ENCODE measurements at regions not wholly inside any gene's neighbourhood (a gene's known extent, or its start where the extent isn't known, plus 50 kb on each side); places are given as distances from the start of the nearest gene placed in this dataset.
"Not testable (repeated sequence)": the region's sequence is repeated elsewhere in the genome, so short reads cannot be mapped to it uniquely, and the experiment has no call there.

DNA sequence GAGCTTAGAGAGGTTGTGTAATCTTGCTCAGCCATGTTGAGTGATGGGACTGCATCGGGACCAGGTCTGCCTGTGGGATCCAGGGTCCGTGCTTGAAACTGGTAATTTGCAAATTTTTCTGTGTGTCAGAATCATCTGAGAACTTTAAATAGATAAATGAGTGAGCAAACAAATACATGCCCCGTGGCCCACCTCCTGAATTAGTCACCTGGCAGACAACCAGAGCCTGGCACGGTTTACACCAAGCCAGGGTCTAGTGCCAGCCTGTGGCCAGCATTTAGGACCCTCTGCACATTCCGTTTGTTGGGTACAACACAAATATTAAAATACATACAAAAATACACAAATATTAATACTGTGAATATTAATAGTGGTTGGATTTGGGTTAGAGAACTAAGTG lies 90.6 kb upstream of the STOX2 start:
- Histone ChIP-seq H3K4me1 (ENCODE audit: control insufficient read depth in 2 of 2, insufficient read depth in 1 of 2, low read depth in 1 of 2, low read length in 2 of 2) (no peaks in the 10 kb centered on the region), H4K8ac (ENCODE audit: low read depth, low read length) (no peak overlapping the region), H3K27me3 (ENCODE audit: control insufficient read depth in 3 of 3, insufficient read depth in 3 of 3, low read depth in 1 of 3, low read length in 3 of 3) (peaks cover 0 to 4% (median 0%) of the 10 kb centered on the region in 3 experiments), H3K9me3 (replicated peaks in 1 of 2; ENCODE audit: control insufficient read depth in 2 of 2, insufficient read depth in 1 of 2, low read depth in 1 of 2, low read length in 2 of 2) (no peaks in the 10 kb centered on the region), H3K18ac (ENCODE audit: low read length) (no peak overlapping the region), H3K9ac (ENCODE audit: low read depth, low read length, poor library complexity) (no peak overlapping the region), H3K4ac (ENCODE audit: low read length) (no peak overlapping the region), H2BK5ac (ENCODE audit: low read length) (no peak overlapping the region), H2BK15ac (ENCODE audit: low read length) (no peak overlapping the region), H3K36me3 (replicated peaks in 1 of 2; ENCODE audit: control insufficient read depth in 2 of 2, insufficient read depth in 2 of 2, low read length in 2 of 2) (no peaks in the 10 kb centered on the region), H2BK120ac (ENCODE audit: low read depth, low read length) (no peak overlapping the region), H2AK5ac (ENCODE audit: low read depth, low read length) (no peak overlapping the region), H2BK12ac (ENCODE audit: low read length) (no peak overlapping the region), H3K4me3 (ENCODE audit: low read length in 2 of 2) (no peak overlapping the region), H3K23ac (ENCODE audit: low read depth, low read length, poor library complexity) (no peak overlapping the region), H3K27ac (replicated peaks; ENCODE audit: low read length) (no peak overlapping the region), H3K14ac (ENCODE audit: low read length) (no peak overlapping the region), H4K91ac (ENCODE audit: low read depth, low read length, poor library complexity) (no peak overlapping the region), H3K79me1 (ENCODE audit: low read depth, low read length) (no peaks in the 10 kb centered on the region), H2AFZ (ENCODE audit: low read length) (no peak overlapping the region), H3K4me2 (ENCODE audit: insufficient read depth, low read length, poor library complexity, severe bottlenecking) (no peak overlapping the region)
- no peak for DNase-seq (ENCODE audit: low spot score)
- no CpG with 5 or more reads among the region's 5 CpGs for WGBS, 2 donors (ENCODE audit: extremely low coverage in 2 of 2, insufficient read length in 2 of 2, insufficient replicate concordance in 1 of 2)

DNA sequence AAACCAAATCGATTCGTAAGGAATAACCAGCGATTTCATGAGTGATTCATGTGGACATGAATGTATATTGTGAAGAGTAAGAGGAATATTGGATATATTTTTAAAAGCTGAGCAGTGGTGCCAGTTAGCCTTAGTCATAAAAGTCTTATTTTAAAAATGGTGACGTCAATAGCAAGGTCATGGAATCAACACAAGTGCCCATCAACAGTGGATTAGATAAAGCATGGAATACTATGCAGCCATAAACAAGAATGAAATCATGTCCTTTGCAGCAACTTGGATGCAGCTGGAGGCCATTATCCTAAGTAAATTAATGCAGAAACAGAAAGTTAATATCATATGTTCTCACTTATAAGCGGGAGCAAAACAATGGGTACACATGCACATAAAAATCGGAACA lies 89.0 kb upstream of the STOX2 start:
- Histone ChIP-seq H2BK120ac (ENCODE audit: low read depth, low read length) (no peak overlapping the region), H3K27ac (replicated peaks; ENCODE audit: low read length) (no peak overlapping the region), H3K9me3 (replicated peaks in 1 of 2; ENCODE audit: control insufficient read depth in 2 of 2, insufficient read depth in 1 of 2, low read depth in 1 of 2, low read length in 2 of 2) (no peaks in the 10 kb centered on the region), H2AK5ac (ENCODE audit: low read depth, low read length) (no peak overlapping the region), H3K79me1 (ENCODE audit: low read depth, low read length) (no peaks in the 10 kb centered on the region), H3K9ac (ENCODE audit: low read depth, low read length, poor library complexity) (no peak overlapping the region), H3K36me3 (replicated peaks in 1 of 2; ENCODE audit: control insufficient read depth in 2 of 2, insufficient read depth in 2 of 2, low read length in 2 of 2) (no peaks in the 10 kb centered on the region), H2AFZ (ENCODE audit: low read length) (no peak overlapping the region), H3K23ac (ENCODE audit: low read depth, low read length, poor library complexity) (no peak overlapping the region), H3K4me2 (ENCODE audit: insufficient read depth, low read length, poor library complexity, severe bottlenecking) (no peak overlapping the region), H2BK5ac (ENCODE audit: low read length) (no peak overlapping the region), H3K14ac (ENCODE audit: low read length) (no peak overlapping the region), H3K18ac (ENCODE audit: low read length) (no peak overlapping the region), H3K4me1 (ENCODE audit: control insufficient read depth in 2 of 2, insufficient read depth in 1 of 2, low read depth in 1 of 2, low read length in 2 of 2) (no peaks in the 10 kb centered on the region), H3K4me3 (ENCODE audit: low read length in 2 of 2) (no peak overlapping the region), H3K4ac (ENCODE audit: low read length) (no peak overlapping the region), H3K27me3 (ENCODE audit: control insufficient read depth in 3 of 3, insufficient read depth in 3 of 3, low read depth in 1 of 3, low read length in 3 of 3) (peaks cover 0 to 4% (median 0%) of the 10 kb centered on the region in 3 experiments), H2BK15ac (ENCODE audit: low read length) (no peak overlapping the region), H2BK12ac (ENCODE audit: low read length) (no peak overlapping the region), H4K8ac (ENCODE audit: low read depth, low read length) (no peak overlapping the region), H4K91ac (ENCODE audit: low read depth, low read length, poor library complexity) (no peak overlapping the region)
- WGBS, 2 donors (ENCODE audit: extremely low coverage in 2 of 2, insufficient read length in 2 of 2, insufficient replicate concordance in 1 of 2), result 100% methylated on average over 1 of the region's 6 CpGs
- DNase-seq (ENCODE audit: low spot score), result no peak

DNA sequence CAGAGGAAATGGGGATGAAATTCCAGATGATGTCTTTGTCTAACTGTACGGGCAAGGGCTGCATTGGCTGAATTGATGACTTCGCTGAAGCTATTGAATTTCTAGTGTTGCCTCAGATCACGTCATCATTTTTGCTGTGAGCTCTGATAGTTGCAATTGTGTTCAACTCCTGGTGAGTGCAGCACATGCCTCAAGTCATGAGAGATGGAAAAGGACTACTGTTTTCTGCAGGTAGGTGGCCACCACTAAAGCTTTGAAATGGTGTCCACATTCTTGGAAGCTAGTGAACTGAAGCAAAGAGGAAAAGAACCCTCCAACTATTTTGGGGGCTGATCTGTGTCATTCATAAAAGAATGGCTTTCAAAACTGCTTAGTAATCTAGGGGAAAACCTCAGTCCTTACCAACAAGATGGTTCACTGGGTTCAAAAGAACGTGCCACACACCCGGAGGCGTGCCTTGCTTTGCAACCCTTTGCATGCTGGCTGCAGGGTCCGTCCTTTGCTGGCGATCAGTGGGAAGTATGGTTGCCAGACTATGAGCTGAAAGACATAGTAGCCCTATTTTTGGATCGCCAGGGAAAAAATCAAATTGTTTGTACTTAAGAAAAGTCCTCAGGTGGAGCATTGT lies 88.1 kb upstream of the STOX2 start:
- no peak overlapping the region for H3K27ac ChIP-seq (replicated peaks; ENCODE audit: low read length)
- no peaks in the 10 kb centered on the region for H3K9me3 ChIP-seq (replicated peaks in 1 of 2; ENCODE audit: control insufficient read depth in 2 of 2, insufficient read depth in 1 of 2, low read depth in 1 of 2, low read length in 2 of 2)
- no peaks in the 10 kb centered on the region for H3K36me3 ChIP-seq (replicated peaks in 1 of 2; ENCODE audit: control insufficient read depth in 2 of 2, insufficient read depth in 2 of 2, low read length in 2 of 2)
- no peaks in the 10 kb centered on the region for H3K27me3 ChIP-seq (ENCODE audit: control insufficient read depth in 3 of 3, insufficient read depth in 3 of 3, low read depth in 1 of 3, low read length in 3 of 3)
- H2AK5ac ChIP-seq (ENCODE audit: low read depth, low read length), result no peak overlapping the region
- no peak overlapping the region for H3K9ac ChIP-seq (ENCODE audit: low read depth, low read length, poor library complexity)
- no peak overlapping the region for H2AFZ ChIP-seq (ENCODE audit: low read length)
- no peak overlapping the region for H3K4me3 ChIP-seq (ENCODE audit: low read length in 2 of 2)
- no CpG with 5 or more reads among the region's 9 CpGs for WGBS, 2 donors (ENCODE audit: extremely low coverage in 2 of 2, insufficient read length in 2 of 2, insufficient replicate concordance in 1 of 2)
- no peak overlapping the region for H2BK15ac ChIP-seq (ENCODE audit: low read length)
- H2BK120ac ChIP-seq (ENCODE audit: low read depth, low read length), result no peak overlapping the region
- no peaks in the 10 kb centered on the region for H3K79me1 ChIP-seq (ENCODE audit: low read depth, low read length)
- H2BK5ac ChIP-seq (ENCODE audit: low read length), result no peak overlapping the region
- DNase-seq (ENCODE audit: low spot score), result no peak
- no peak overlapping the region for H3K4me2 ChIP-seq (ENCODE audit: insufficient read depth, low read length, poor library complexity, severe bottlenecking)
- H2BK12ac ChIP-seq (ENCODE audit: low read length), result no peak overlapping the region
- H3K14ac ChIP-seq (ENCODE audit: low read length), result no peak overlapping the region
- H3K4me1 ChIP-seq (ENCODE audit: control insufficient read depth in 2 of 2, insufficient read depth in 1 of 2, low read depth in 1 of 2, low read length in 2 of 2), result no peaks in the 10 kb centered on the region
- H3K4ac ChIP-seq (ENCODE audit: low read length), result no peak overlapping the region
- no peak overlapping the region for H4K91ac ChIP-seq (ENCODE audit: low read depth, low read length, poor library complexity)
- H4K8ac ChIP-seq (ENCODE audit: low read depth, low read length), result no peak overlapping the region
- H3K23ac ChIP-seq (ENCODE audit: low read depth, low read length, poor library complexity), result no peak overlapping the region
- no peak overlapping the region for H3K18ac ChIP-seq (ENCODE audit: low read length)

DNA sequence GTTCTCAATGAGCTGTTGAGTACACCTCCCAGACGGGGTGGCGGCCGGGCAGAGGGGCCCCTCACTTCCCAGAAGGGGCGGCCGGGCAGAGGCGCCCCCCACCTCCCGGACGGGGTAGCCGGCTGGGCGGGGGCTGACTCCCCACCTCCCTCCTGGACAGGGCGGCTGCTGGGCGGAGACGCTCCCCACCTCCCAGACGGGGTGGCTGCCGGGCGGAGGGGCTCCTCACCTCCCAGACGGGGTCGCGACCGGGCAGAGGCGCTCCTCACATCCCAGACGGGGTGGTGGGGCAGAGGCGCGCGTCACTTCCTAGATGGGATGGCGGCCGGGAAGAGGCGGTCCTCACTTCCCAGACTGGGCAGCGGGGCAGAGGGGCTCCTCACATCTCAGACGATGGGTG lies 86.5 kb upstream of the STOX2 start:
- H3K9me3 ChIP-seq (replicated peaks in 1 of 2; ENCODE audit: control insufficient read depth in 2 of 2, insufficient read depth in 1 of 2, low read depth in 1 of 2, low read length in 2 of 2); DNase-seq (ENCODE audit: low spot score); H3K4me1 ChIP-seq (ENCODE audit: control insufficient read depth in 2 of 2, insufficient read depth in 1 of 2, low read depth in 1 of 2, low read length in 2 of 2); H4K91ac ChIP-seq (ENCODE audit: low read depth, low read length, poor library complexity); H3K14ac ChIP-seq (ENCODE audit: low read length); H3K4me2 ChIP-seq (ENCODE audit: insufficient read depth, low read length, poor library complexity, severe bottlenecking); H3K4me3 ChIP-seq (ENCODE audit: low read length in 2 of 2); H3K79me1 ChIP-seq (ENCODE audit: low read depth, low read length); H2BK15ac ChIP-seq (ENCODE audit: low read length); H2AFZ ChIP-seq (ENCODE audit: low read length); H4K8ac ChIP-seq (ENCODE audit: low read depth, low read length); H3K23ac ChIP-seq (ENCODE audit: low read depth, low read length, poor library complexity); H3K27ac ChIP-seq (replicated peaks; ENCODE audit: low read length); H3K36me3 ChIP-seq (replicated peaks in 1 of 2; ENCODE audit: control insufficient read depth in 2 of 2, insufficient read depth in 2 of 2, low read length in 2 of 2); H2BK5ac ChIP-seq (ENCODE audit: low read length); H3K18ac ChIP-seq (ENCODE audit: low read length); H2BK12ac ChIP-seq (ENCODE audit: low read length); H2BK120ac ChIP-seq (ENCODE audit: low read depth, low read length); H3K4ac ChIP-seq (ENCODE audit: low read length); H2AK5ac ChIP-seq (ENCODE audit: low read depth, low read length); H3K27me3 ChIP-seq (ENCODE audit: control insufficient read depth in 3 of 3, insufficient read depth in 3 of 3, low read depth in 1 of 3, low read length in 3 of 3); H3K9ac ChIP-seq (ENCODE audit: low read depth, low read length, poor library complexity): not testable (repeated sequence)
- WGBS, 2 donors (ENCODE audit: extremely low coverage in 2 of 2, insufficient read length in 2 of 2, insufficient replicate concordance in 1 of 2), result no CpG with 5 or more reads among the region's 30 CpGs

Measured in neuronal stem cell (in vitro differentiated cells).